GM23248 (cell line): ENCODE measurements at regions not wholly inside any gene's neighbourhood (a gene's known extent, or its start where the extent isn't known, plus 50 kb on each side); places are given as distances from the start of the nearest gene placed in this dataset.

ENCODE experiments used
- EZH2 ChIP-seq: fragments of 200-600 bp; sonication (generic); IDR thresholded peaks from 2 replicates; pipeline ENCODE4 v1.6.1; 2018; ENCODE audit warnings: antibody characterized with exemption, mild to moderate bottlenecking; ENCODE audit not compliant: insufficient read depth, poor library complexity, severe bottlenecking
- EZH2phosphoT487 ChIP-seq: fragments of 200-600 bp; sonication (generic); IDR thresholded peaks from 2 replicates; pipeline ENCODE4 v1.6.1; 2018; ENCODE audit warnings: antibody characterized with exemption, moderate library complexity, mild to moderate bottlenecking, low read depth; ENCODE audit not compliant: insufficient read depth

GRCh38 chr2:155908567-155908966 is 424.0 kb downstream of the NR4A2 start:
- TF ChIP-seq EZH2 (no peak), EZH2phosphoT487 (no peak)
